ENCODE measurements at regions not wholly inside any gene's neighbourhood (a gene's known extent, or its start where the extent isn't known, plus 50 kb on each side); places are given as distances from the start of the nearest gene placed in this dataset.

DNA sequence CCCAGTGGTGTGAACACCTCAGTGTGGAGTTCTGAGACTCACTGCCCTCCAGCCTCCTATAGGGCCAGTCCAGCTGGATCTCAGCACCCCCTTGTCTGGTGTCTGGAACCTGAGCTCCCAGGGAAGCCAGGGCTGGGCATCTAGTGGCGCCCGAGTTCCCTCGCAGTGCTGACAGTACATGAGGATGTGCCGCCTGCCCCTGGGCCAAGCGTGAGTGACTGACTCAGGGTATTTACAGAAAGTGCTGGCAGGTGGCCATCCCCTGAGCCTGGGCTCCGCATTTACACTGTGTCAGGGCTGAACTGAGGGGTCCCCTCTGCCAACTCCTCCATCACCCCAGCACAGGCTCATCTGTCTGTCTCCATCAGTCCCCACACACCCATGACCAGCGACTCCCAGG is 185.3 kb downstream of the BRD1 start:
- Histone ChIP-seq H3K27me3 (ENCODE audit: control insufficient read depth in 1 of 2, insufficient read depth in 2 of 2, low read length in 2 of 2) (peaks cover 8 to 40% of the 10 kb centered on the region in 2 experiments; a peak in 4 of 5 replicates), H3K4me2 (ENCODE audit: low read depth, low read length) (no peak overlapping the region), H3K79me2 (ENCODE audit: insufficient read depth, low read length) (no peaks in the 10 kb centered on the region), H3K4me3 (replicated peaks in 1 of 3; ENCODE audit: insufficient read depth in 1 of 3, low read depth in 2 of 3, low read length in 3 of 3) (no peak overlapping the region), H2AFZ (ENCODE audit: low read length) (no peak overlapping the region), H3K9ac (ENCODE audit: insufficient read depth, low read depth, low read length) (no peak overlapping the region), H4K20me1 (ENCODE audit: insufficient read depth, low read length) (peaks cover 7% of the 10 kb centered on the region; the same call in 1 of the 2 replicates), H3K36me3 (replicated peaks in 1 of 2; ENCODE audit: control insufficient read depth in 1 of 2, insufficient read depth in 2 of 2, low read length in 2 of 2) (no peaks in the 10 kb centered on the region), H3K4me1 (ENCODE audit: insufficient read depth, low read length) (no peaks in the 10 kb centered on the region), H3K27ac (ENCODE audit: extremely low read length, insufficient read depth, low read length) (no peak overlapping the region), H3K9me3 (ENCODE audit: low read length) (no peaks in the 10 kb centered on the region)
- in situ Hi-C loops (cut with HindIII; ENCODE audit: extremely low pct_ligation_motif_present, low pct_unique_long_range_greater_than_20kb): no loop called here
- POLR2A ChIA-PET: no interaction called here
- CTCF ChIA-PET (ENCODE audit: low intra/inter-chr PET ratio, low total read pairs): no interaction called here
- no peak for DNase-seq (ENCODE audit: low spot score)
- no TSS peak for BruUV-seq (replicated peaks)
- no peak for ATAC-seq
- intact Hi-C loops (cut with micrococcal nuclease; ENCODE audit: unreplicated experiment): no loop called here
- WGBS (ENCODE audit: low lambda C conversion rate): no CpG with 5 or more reads among the region's 7 CpGs
- FAIRE-seq: no peak
- TF ChIP-seq GZF1 (CRISPR knock-in tag; IDR thresholded peaks at IDR 0.05) (no peak), ZNF292 (CRISPR knock-in tag; IDR thresholded peaks at IDR 0.05; ENCODE audit: borderline replicate concordance, low read depth) (no peak), ZNF619 (CRISPR knock-in tag; IDR thresholded peaks at IDR 0.05) (no peak), CEBPG (CRISPR knock-in tag; IDR thresholded peaks at IDR 0.05) (no peak)
- TF ChIP-seq, protein P1, sequence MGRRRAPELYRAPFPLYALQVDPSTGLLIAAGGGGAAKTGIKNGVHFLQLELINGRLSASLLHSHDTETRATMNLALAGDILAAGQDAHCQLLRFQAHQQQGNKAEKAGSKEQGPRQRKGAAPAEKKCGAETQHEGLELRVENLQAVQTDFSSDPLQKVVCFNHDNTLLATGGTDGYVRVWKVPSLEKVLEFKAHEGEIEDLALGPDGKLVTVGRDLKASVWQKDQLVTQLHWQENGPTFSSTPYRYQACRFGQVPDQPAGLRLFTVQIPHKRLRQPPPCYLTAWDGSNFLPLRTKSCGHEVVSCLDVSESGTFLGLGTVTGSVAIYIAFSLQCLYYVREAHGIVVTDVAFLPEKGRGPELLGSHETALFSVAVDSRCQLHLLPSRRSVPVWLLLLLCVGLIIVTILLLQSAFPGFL (CRISPR knock-in tag; IDR thresholded peaks at IDR 0.05): no peak
- TF ChIP-seq, protein P2, sequence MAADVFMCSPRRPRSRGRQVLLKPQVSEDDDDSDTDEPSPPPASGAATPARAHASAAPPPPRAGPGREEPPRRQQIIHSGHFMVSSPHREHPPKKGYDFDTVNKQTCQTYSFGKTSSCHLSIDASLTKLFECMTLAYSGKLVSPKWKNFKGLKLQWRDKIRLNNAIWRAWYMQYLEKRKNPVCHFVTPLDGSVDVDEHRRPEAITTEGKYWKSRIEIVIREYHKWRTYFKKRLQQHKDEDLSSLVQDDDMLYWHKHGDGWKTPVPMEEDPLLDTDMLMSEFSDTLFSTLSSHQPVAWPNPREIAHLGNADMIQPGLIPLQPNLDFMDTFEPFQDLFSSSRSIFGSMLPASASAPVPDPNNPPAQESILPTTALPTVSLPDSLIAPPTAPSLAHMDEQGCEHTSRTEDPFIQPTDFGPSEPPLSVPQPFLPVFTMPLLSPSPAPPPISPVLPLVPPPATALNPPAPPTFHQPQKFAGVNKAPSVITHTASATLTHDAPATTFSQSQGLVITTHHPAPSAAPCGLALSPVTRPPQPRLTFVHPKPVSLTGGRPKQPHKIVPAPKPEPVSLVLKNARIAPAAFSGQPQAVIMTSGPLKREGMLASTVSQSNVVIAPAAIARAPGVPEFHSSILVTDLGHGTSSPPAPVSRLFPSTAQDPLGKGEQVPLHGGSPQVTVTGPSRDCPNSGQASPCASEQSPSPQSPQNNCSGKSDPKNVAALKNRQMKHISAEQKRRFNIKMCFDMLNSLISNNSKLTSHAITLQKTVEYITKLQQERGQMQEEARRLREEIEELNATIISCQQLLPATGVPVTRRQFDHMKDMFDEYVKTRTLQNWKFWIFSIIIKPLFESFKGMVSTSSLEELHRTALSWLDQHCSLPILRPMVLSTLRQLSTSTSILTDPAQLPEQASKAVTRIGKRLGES (CRISPR knock-in tag; IDR thresholded peaks at IDR 0.05; ENCODE audit: borderline replicate concordance): no peak
- TF ChIP-seq, protein P3, sequence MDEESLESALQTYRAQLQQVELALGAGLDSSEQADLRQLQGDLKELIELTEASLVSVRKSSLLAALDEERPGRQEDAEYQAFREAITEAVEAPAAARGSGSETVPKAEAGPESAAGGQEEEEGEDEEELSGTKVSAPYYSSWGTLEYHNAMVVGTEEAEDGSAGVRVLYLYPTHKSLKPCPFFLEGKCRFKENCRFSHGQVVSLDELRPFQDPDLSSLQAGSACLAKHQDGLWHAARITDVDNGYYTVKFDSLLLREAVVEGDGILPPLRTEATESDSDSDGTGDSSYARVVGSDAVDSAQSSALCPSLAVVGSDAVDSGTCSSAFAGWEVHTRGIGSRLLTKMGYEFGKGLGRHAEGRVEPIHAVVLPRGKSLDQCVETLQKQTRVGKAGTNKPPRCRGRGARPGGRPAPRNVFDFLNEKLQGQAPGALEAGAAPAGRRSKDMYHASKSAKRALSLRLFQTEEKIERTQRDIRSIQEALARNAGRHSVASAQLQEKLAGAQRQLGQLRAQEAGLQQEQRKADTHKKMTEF (CRISPR knock-in tag; IDR thresholded peaks at IDR 0.05): no peak

All from HepG2 (cell line).